AG10803 (cell line): ENCODE measurements at regions not wholly inside any gene's neighbourhood (a gene's known extent, or its start where the extent isn't known, plus 50 kb on each side); places are given as distances from the start of the nearest gene placed in this dataset.

Experiments used
- DNase-seq: peaks from one replicate; pipeline ENCODE4 v3.0.0; 2010; ENCODE audit warnings: low read depth
- H3K4me3 ChIP-seq: 2 replicates; pipeline ENCODE4 v1.5.1; 2011; ENCODE audit warnings: mild to moderate bottlenecking, low read length, control low read depth
- TF ChIP-seq, protein P1 (sequence below): conservative IDR thresholded peaks from 2 replicates; pipeline ENCODE4 v1.5.1; 2011; ENCODE audit warnings: mild to moderate bottlenecking, low read length, control low read depth, inconsistent platforms

- DNase-seq = no peak
- H3K4me3 ChIP-seq = no peak overlapping the region
- TF ChIP-seq, protein P1, sequence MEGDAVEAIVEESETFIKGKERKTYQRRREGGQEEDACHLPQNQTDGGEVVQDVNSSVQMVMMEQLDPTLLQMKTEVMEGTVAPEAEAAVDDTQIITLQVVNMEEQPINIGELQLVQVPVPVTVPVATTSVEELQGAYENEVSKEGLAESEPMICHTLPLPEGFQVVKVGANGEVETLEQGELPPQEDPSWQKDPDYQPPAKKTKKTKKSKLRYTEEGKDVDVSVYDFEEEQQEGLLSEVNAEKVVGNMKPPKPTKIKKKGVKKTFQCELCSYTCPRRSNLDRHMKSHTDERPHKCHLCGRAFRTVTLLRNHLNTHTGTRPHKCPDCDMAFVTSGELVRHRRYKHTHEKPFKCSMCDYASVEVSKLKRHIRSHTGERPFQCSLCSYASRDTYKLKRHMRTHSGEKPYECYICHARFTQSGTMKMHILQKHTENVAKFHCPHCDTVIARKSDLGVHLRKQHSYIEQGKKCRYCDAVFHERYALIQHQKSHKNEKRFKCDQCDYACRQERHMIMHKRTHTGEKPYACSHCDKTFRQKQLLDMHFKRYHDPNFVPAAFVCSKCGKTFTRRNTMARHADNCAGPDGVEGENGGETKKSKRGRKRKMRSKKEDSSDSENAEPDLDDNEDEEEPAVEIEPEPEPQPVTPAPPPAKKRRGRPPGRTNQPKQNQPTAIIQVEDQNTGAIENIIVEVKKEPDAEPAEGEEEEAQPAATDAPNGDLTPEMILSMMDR = no peak
Observed at GRCh38 chr13:105463011-105463501, 1072.4 kb downstream of the EFNB2 start.

GRCh38 chr13:105462098-105462497 lies 1073.4 kb downstream of the EFNB2 start:
- DNase-seq = no peak
- no peak overlapping the region for H3K4me3 ChIP-seq
- TF ChIP-seq, protein P1 = no peak

DNA sequence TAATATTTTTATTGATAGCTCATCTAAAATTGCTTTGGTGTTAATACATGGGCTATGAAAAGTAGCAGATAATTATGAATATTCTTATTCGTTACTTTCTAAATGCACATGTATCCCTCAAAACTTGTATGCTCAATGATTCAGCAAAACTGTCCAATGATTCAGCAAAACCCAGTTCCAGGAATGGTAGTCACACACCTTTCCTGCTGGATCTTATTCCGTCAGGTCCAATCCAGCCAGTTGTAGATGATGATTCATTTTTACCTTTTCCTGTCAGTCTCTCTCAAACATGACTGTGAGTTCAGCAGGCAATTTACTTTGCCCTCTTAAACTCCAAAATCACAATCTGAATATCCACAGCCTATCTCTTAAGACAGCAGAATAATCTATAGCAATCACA lies 1082.6 kb downstream of the EFNB2 start:
- no peak overlapping the region for H3K4me3 ChIP-seq
- TF ChIP-seq, protein P1 = no peak
- no peak for DNase-seq

DNA sequence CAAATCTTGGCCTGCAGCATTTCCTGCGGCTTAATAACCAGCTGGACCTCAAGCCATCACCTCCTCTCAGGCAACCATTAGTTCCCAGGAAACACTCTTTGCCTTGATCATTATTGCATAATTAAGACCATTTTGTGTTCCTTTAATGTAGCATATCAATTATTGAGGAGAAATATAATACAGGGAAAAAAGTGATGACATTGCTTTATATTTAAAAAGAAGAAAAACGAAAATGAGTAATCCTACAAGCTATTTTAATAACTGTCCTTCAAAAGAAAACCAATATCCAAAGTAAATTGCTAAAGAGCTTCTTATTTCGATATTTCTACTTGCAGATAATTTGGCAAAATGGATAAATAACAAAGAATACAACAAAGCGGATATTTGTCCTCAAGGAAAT lies 1084.7 kb downstream of the EFNB2 start:
- no peak overlapping the region for H3K4me3 ChIP-seq
- TF ChIP-seq, protein P1 = no peak
- DNase-seq = no peak

DNA sequence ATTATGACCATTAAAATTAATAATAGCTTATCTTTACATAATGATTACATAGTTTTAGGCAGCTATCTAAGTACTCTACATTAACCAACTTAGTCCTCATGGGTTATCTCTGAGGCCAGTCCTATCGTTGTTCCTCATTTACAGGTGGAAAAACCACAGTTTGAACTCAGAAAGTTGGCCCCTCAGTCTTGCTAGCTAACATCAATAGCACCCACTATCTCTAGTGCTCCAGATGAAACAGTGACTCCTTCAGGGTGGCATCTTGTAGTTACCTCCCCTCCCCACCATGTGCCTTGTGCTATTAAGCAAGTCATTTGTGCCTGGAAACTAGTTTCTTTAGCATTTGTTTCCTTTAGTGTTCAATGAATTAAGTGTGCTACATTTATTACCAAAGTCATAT lies 1086.7 kb downstream of the EFNB2 start:
- no peak overlapping the region for H3K4me3 ChIP-seq
- no peak for DNase-seq
- TF ChIP-seq, protein P1 = no peak

DNA sequence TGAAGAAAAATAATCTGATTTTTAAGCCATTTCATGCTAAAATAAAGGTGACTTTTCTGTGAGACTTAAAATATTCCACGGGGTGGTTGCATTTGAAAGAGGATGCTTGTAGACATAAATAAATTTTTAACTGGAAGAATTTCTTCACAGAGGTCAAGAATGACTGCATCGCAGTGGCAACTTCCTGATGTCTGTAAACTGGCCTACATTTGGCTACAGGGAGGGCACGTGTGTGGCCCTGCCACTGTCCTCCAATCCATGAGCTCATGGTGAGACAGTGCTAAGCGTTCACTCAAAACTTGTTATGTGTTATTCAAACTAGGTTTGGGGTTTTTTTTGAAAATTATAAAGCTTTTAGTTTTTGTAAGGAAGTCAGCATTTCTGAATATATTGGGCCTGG lies 1089.3 kb downstream of the EFNB2 start:
- no peak overlapping the region for H3K4me3 ChIP-seq
- TF ChIP-seq, protein P1 = no peak
- DNase-seq = peak; percentile 5

DNA sequence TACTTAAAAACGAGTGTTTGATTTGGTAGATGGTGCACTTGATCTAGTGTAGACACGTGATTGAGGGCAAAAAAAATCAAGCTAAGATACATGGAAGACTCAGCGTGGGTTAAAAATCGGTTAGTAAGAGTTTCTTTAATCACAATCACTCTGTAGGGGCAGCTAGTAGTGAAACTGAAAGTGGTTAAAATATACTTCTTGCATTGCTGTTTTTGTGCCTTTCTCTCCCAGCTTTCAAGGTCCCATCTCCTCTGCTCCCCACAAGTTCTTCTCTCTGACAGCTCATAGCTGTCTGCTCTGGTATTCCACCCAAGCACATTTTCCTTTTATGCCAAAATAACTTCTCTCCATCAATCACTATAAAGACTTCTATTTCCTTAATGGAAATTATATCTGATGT lies 1089.7 kb downstream of the EFNB2 start:
- DNase-seq = no peak
- no peak overlapping the region for H3K4me3 ChIP-seq
- TF ChIP-seq, protein P1 = no peak
